ENCODE measurements at regions not wholly inside any gene's neighbourhood (a gene's known extent, or its start where the extent isn't known, plus 50 kb on each side); places are given as distances from the start of the nearest gene placed in this dataset.

DNA sequence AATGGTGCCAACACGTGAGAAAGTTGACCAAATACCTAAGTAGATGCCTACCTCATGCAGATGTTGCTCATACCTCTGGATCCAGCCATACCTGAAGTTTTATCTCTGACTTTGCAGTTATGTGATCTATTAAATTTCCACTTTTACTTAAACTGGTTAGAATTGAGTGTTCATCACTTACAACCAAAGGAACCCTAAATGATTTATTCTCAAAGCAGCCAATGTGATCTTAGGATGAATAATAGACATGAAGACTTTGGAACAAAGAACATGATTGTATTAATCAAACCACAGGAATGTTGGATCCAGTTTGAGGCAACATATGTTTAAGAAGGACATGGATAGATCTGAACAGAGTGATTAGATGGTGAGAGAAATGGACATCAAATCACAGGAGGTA, 68.7 kb downstream of the IRX6 start:
- Histone ChIP-seq H3K4me3 (no peak overlapping the region), H3K36me3 (ENCODE audit: insufficient read depth in 1 of 2, low read depth in 1 of 2) (no peaks in the 10 kb centered on the region), H3K4me1 (no peaks in the 10 kb centered on the region), H3K27ac (no peak overlapping the region), H3K9me3 (no peaks in the 10 kb centered on the region), H3K27me3 (ENCODE audit: insufficient read depth in 3 of 3, low read length in 2 of 3) (no peaks in the 10 kb centered on the region)
- WGBS, 3 donors: 83 to 93% (median 87%) methylated on average over 1 of the region's 1 CpG
- intact Hi-C loops (cut with DNase I): no loop called here
- ATAC-seq (no peak), DNase-seq (no peak)
- TF ChIP-seq, protein P1, sequence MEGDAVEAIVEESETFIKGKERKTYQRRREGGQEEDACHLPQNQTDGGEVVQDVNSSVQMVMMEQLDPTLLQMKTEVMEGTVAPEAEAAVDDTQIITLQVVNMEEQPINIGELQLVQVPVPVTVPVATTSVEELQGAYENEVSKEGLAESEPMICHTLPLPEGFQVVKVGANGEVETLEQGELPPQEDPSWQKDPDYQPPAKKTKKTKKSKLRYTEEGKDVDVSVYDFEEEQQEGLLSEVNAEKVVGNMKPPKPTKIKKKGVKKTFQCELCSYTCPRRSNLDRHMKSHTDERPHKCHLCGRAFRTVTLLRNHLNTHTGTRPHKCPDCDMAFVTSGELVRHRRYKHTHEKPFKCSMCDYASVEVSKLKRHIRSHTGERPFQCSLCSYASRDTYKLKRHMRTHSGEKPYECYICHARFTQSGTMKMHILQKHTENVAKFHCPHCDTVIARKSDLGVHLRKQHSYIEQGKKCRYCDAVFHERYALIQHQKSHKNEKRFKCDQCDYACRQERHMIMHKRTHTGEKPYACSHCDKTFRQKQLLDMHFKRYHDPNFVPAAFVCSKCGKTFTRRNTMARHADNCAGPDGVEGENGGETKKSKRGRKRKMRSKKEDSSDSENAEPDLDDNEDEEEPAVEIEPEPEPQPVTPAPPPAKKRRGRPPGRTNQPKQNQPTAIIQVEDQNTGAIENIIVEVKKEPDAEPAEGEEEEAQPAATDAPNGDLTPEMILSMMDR (IDR thresholded peaks at IDR 0.05): no peak

DNA sequence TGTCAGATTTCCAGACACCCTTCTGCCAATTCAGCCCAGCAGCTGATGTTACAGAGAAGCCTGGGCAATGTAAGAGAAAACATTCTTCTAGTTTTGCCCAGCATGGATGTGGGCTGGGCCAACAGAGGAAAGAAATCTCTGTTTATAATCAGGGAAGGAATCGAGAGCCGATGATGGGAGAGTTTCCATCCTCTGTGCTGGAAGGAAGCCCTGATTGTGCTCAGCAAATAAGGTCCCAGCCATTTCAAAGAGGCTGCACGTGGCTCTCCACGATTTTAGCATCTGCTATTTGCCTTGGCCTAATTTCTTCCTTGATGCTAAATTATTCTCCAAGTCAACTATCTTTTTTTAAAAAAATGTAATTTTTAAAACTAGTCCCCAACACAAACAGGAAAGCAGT, 70.0 kb downstream of the IRX6 start:
- H3K9me3 ChIP-seq: no peaks in the 10 kb centered on the region
- DNase-seq: no peak
- no peak for ATAC-seq
- TF ChIP-seq, protein P1 (IDR thresholded peaks at IDR 0.05): no peak
- H3K36me3 ChIP-seq (ENCODE audit: insufficient read depth in 1 of 2, low read depth in 1 of 2): no peaks in the 10 kb centered on the region
- intact Hi-C loops (cut with DNase I): no loop called here
- no peak overlapping the region for H3K27ac ChIP-seq
- no peaks in the 10 kb centered on the region for H3K27me3 ChIP-seq (ENCODE audit: insufficient read depth in 3 of 3, low read length in 2 of 3)
- H3K4me1 ChIP-seq: no peaks in the 10 kb centered on the region
- no peak overlapping the region for H3K4me3 ChIP-seq
- WGBS, 3 donors: 8 to 10% (median 10%) methylated on average over 4 of the region's 4 CpGs

DNA sequence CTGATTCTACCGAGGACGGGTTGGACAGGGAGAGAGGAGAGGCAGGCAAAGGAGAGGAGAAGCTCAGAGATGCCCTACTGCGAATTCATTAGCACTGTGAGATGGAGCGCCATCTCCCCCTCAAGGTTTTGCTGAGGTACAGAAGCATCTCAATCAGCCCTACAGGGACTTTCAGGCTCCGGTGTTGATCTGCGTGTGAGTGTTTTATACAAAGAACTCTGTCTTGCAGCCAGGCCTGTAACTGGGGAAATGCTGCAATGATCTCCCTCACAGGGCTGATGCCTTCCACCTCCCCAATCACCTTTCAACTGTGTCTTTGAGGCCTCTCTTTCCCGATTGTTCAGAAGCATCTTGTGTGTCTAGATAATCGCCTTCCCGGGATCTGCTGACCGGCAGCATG, 74.8 kb downstream of the IRX6 start:
- TF ChIP-seq, protein P1 (IDR thresholded peaks at IDR 0.05): no peak
- ATAC-seq (no peak), DNase-seq (no peak)
- Histone ChIP-seq H3K27ac (no peak overlapping the region), H3K27me3 (ENCODE audit: insufficient read depth in 3 of 3, low read length in 2 of 3) (no peaks in the 10 kb centered on the region), H3K9me3 (no peaks in the 10 kb centered on the region), H3K36me3 (ENCODE audit: insufficient read depth in 1 of 2, low read depth in 1 of 2) (no peaks in the 10 kb centered on the region), H3K4me1 (no peaks in the 10 kb centered on the region), H3K4me3 (no peak overlapping the region)
- intact Hi-C loops (cut with DNase I): no loop called here
- 85 to 90% (median 85%) methylated on average over 10 of the region's 10 CpGs for WGBS, 3 donors

DNA sequence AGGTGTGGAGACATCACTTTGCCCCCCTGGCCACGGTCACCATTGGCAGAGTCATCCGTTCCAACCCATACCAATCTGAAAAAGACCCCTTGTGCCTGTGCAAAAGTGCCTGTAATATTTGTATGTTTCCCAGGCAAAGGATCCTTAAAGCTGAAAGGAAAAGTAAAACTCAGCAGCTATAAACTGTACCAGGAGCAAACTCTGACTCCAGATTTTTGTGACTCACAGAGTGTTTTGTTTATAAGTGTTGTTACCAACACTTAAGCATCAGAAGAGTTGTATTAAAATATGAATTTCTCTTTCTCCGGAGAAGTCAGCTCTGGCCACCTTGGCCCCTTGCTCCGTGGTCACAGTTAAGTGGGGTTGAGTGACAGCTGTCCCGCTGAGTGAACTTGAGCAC, 75.9 kb downstream of the IRX6 start:
- no peak for DNase-seq
- Histone ChIP-seq H3K27me3 (ENCODE audit: insufficient read depth in 3 of 3, low read length in 2 of 3) (no peaks in the 10 kb centered on the region), H3K27ac (no peak overlapping the region), H3K36me3 (ENCODE audit: insufficient read depth in 1 of 2, low read depth in 1 of 2) (no peaks in the 10 kb centered on the region), H3K4me1 (no peaks in the 10 kb centered on the region), H3K9me3 (no peaks in the 10 kb centered on the region), H3K4me3 (no peak overlapping the region)
- intact Hi-C loops (cut with DNase I): no loop called here
- ATAC-seq: no peak
- TF ChIP-seq, protein P1 (IDR thresholded peaks at IDR 0.05): no peak
- WGBS, 3 donors: 70 to 79% (median 77%) methylated on average over 5 of the region's 5 CpGs

DNA sequence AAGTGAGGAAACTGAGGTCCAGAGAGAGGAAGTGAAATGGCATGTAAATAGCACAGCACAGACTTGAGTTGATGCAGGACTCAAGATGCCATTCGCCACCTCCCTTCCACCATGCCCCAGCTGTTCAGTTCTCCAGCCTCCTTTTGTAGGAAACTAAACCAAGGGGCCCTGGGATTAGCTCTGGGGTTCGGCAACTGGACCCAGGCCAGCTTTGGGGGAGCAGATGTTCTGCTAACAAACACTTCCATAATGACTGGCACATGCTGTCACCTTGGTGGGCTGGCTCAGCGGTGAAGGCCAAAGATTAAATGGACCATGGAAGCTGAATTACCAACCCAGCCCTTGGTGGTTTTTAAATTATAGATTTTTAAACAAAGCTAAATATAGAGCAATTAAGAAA, 77.0 kb downstream of the IRX6 start:
- TF ChIP-seq, protein P1 (IDR thresholded peaks at IDR 0.05): no peak
- Histone ChIP-seq H3K4me3 (no peak overlapping the region), H3K4me1 (no peaks in the 10 kb centered on the region), H3K27me3 (ENCODE audit: insufficient read depth in 3 of 3, low read length in 2 of 3) (no peaks in the 10 kb centered on the region), H3K36me3 (ENCODE audit: insufficient read depth in 1 of 2, low read depth in 1 of 2) (no peaks in the 10 kb centered on the region), H3K9me3 (no peaks in the 10 kb centered on the region), H3K27ac (no peak overlapping the region)
- intact Hi-C loops (cut with DNase I): no loop called here
- 52 to 63% (median 55%) methylated on average over 3 of the region's 3 CpGs for WGBS, 3 donors
- no peak for DNase-seq
- ATAC-seq: no peak

All from psoas muscle (tissue), 7 donors.